ENCODE measurements at regions not wholly inside any gene's neighbourhood (a gene's known extent, or its start where the extent isn't known, plus 50 kb on each side); places are given as distances from the start of the nearest gene placed in this dataset.

DNA sequence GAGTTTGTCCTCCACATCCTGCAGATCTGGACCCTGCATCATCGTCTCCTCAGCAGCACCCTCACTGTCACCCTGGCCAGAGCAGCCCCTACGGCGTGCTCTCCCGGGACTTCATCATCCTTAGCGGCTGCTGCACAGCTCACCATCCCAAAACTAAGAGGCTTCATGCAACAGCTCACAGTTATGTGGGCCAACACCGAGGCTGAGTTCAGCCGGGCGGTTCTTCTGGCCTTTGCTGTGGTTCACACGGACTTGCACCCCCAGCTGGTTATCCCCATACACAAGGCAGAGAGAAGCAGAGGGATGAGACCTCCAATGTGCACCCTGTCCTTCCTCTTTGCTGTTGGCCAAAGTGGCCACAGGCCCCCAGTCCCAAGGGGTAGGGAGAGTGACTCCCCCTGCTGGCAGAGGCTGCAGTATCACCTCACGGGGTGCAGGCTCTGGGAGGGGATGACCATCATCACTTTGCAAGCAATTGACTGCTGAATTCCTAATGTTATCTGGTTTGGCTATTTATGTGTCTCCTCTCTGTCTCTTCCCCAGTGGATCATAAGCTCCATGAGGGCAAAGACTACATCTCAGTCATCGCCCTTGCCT is 276.8 kb downstream of the BRD1 start:
- no peak for TF ChIP-seq POLR2A (IDR thresholded peaks at IDR 0.05)
- TF ChIP-seq, protein P1, sequence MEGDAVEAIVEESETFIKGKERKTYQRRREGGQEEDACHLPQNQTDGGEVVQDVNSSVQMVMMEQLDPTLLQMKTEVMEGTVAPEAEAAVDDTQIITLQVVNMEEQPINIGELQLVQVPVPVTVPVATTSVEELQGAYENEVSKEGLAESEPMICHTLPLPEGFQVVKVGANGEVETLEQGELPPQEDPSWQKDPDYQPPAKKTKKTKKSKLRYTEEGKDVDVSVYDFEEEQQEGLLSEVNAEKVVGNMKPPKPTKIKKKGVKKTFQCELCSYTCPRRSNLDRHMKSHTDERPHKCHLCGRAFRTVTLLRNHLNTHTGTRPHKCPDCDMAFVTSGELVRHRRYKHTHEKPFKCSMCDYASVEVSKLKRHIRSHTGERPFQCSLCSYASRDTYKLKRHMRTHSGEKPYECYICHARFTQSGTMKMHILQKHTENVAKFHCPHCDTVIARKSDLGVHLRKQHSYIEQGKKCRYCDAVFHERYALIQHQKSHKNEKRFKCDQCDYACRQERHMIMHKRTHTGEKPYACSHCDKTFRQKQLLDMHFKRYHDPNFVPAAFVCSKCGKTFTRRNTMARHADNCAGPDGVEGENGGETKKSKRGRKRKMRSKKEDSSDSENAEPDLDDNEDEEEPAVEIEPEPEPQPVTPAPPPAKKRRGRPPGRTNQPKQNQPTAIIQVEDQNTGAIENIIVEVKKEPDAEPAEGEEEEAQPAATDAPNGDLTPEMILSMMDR (IDR thresholded peaks at IDR 0.05): no peak

Measured in esophagus squamous epithelium (tissue), 4 donors.